ENCODE measurements at regions not wholly inside any gene's neighbourhood (a gene's known extent, or its start where the extent isn't known, plus 50 kb on each side); places are given as distances from the start of the nearest gene placed in this dataset.
"Not testable (repeated sequence)": the region's sequence is repeated elsewhere in the genome, so short reads cannot be mapped to it uniquely, and the experiment has no call there.

- Histone ChIP-seq H4K20me1 (ENCODE audit: insufficient read depth, low read length) (no peaks in the 10 kb centered on the region), H3K36me3 (ENCODE audit: insufficient read depth, low read length) (no peaks in the 10 kb centered on the region), H3K27ac (ENCODE audit: low read depth, low read length) (peak overlapping the region; percentile 4), H3K9ac (ENCODE audit: low read length) (no peak overlapping the region), H3K4me2 (ENCODE audit: low read length) (peak overlapping the region; percentile 26), H3K79me2 (ENCODE audit: insufficient read depth, low read length) (no peaks in the 10 kb centered on the region), H3K4me3 (ENCODE audit: insufficient read depth, low read depth, low read length) (no peak overlapping the region), H2AFZ (ENCODE audit: low read depth, low read length) (no peak overlapping the region), H3K4me1 (ENCODE audit: insufficient read depth, low read length) (peaks cover 15% of the 10 kb centered on the region), H3K27me3 (ENCODE audit: insufficient read depth, low read length) (no peaks in the 10 kb centered on the region), H3K9me3 (ENCODE audit: insufficient read depth, low read depth, low read length) (no peaks in the 10 kb centered on the region)
- peaks cover 24% of the 10 kb centered on the region for H3K4me1 Mint-ChIP-seq (ENCODE audit: low read depth, unreplicated experiment)
- no peak for TF ChIP-seq CTCF (IDR thresholded peaks at IDR 0.05; ENCODE audit: insufficient read depth, low read depth, low read length)
- no peak for TF ChIP-seq EZH2 (IDR thresholded peaks at IDR 0.05; ENCODE audit: insufficient read depth, low read length)
- no peak overlapping the region for H3K4me3 Mint-ChIP-seq (ENCODE audit: unreplicated experiment)
- no peaks in the 10 kb centered on the region for H3K27me3 Mint-ChIP-seq (ENCODE audit: low read depth, unreplicated experiment)
- H3K27ac Mint-ChIP-seq (ENCODE audit: unreplicated experiment), result peak overlapping the region; percentile 26
- FAIRE-seq, result peak; percentile 5
- H3K36me3 Mint-ChIP-seq (ENCODE audit: low read depth, unreplicated experiment), result no peaks in the 10 kb centered on the region
- DNase-seq (ENCODE audit: low read depth), result peak; percentile 84
- H3K9me3 Mint-ChIP-seq (ENCODE audit: unreplicated experiment), result no peaks in the 10 kb centered on the region
Observed at GRCh38 chr7:19522486-19522885, 186.4 kb downstream of the POLR1F start.

- H2AFZ ChIP-seq (ENCODE audit: low read depth, low read length), result no peak overlapping the region
- Mint-ChIP-seq H3K27me3 (ENCODE audit: low read depth, unreplicated experiment) (no peaks in the 10 kb centered on the region), H3K4me3 (ENCODE audit: unreplicated experiment) (no peak overlapping the region), H3K4me1 (ENCODE audit: low read depth, unreplicated experiment) (peaks cover 24% of the 10 kb centered on the region), H3K27ac (ENCODE audit: unreplicated experiment) (peak overlapping the region; percentile 82), H3K36me3 (ENCODE audit: low read depth, unreplicated experiment) (no peaks in the 10 kb centered on the region), H3K9me3 (ENCODE audit: unreplicated experiment) (peaks cover 2% of the 10 kb centered on the region)
- no peak overlapping the region for H3K27ac ChIP-seq (ENCODE audit: low read depth, low read length)
- TF ChIP-seq CTCF (IDR thresholded peaks at IDR 0.05; ENCODE audit: insufficient read depth, low read depth, low read length) (no peak), EZH2 (IDR thresholded peaks at IDR 0.05; ENCODE audit: insufficient read depth, low read length) (no peak)
- no peaks in the 10 kb centered on the region for H3K79me2 ChIP-seq (ENCODE audit: insufficient read depth, low read length)
- H4K20me1 ChIP-seq (ENCODE audit: insufficient read depth, low read length), result no peaks in the 10 kb centered on the region
- no peaks in the 10 kb centered on the region for H3K9me3 ChIP-seq (ENCODE audit: insufficient read depth, low read depth, low read length)
- no peaks in the 10 kb centered on the region for H3K36me3 ChIP-seq (ENCODE audit: insufficient read depth, low read length)
- FAIRE-seq (no peak), DNase-seq (ENCODE audit: low read depth) (no peak)
- H3K4me3 ChIP-seq (ENCODE audit: insufficient read depth, low read depth, low read length), result no peak overlapping the region
- H3K27me3 ChIP-seq (ENCODE audit: insufficient read depth, low read length), result no peaks in the 10 kb centered on the region
- H3K4me1 ChIP-seq (ENCODE audit: insufficient read depth, low read length), result peaks cover 15% of the 10 kb centered on the region
- H3K9ac ChIP-seq (ENCODE audit: low read length), result no peak overlapping the region
- no peak overlapping the region for H3K4me2 ChIP-seq (ENCODE audit: low read length)
Observed at GRCh38 chr7:19520392-19520791, 188.4 kb downstream of the POLR1F start.

- Histone ChIP-seq H3K27me3 (ENCODE audit: insufficient read depth, low read length) (no peaks in the 10 kb centered on the region), H3K4me2 (ENCODE audit: low read length) (peak overlapping the region; percentile 23), H3K9me3 (ENCODE audit: insufficient read depth, low read depth, low read length) (no peaks in the 10 kb centered on the region), H3K36me3 (ENCODE audit: insufficient read depth, low read length) (no peaks in the 10 kb centered on the region), H4K20me1 (ENCODE audit: insufficient read depth, low read length) (no peaks in the 10 kb centered on the region), H3K79me2 (ENCODE audit: insufficient read depth, low read length) (no peaks in the 10 kb centered on the region), H2AFZ (ENCODE audit: low read depth, low read length) (peak overlapping the region; percentile 38), H3K27ac (ENCODE audit: low read depth, low read length) (no peak overlapping the region), H3K9ac (ENCODE audit: low read length) (no peak overlapping the region), H3K4me3 (ENCODE audit: insufficient read depth, low read depth, low read length) (no peak overlapping the region), H3K4me1 (ENCODE audit: insufficient read depth, low read length) (peaks cover 15% of the 10 kb centered on the region)
- TF ChIP-seq EZH2 (IDR thresholded peaks at IDR 0.05; ENCODE audit: insufficient read depth, low read length) (no peak), CTCF (IDR thresholded peaks at IDR 0.05; ENCODE audit: insufficient read depth, low read depth, low read length) (no peak)
- DNase-seq (ENCODE audit: low read depth), result peak; percentile 70
- H3K27ac Mint-ChIP-seq (ENCODE audit: unreplicated experiment), result peak overlapping the region; percentile 82
- peak overlapping the region; percentile 34 for H3K4me3 Mint-ChIP-seq (ENCODE audit: unreplicated experiment)
- FAIRE-seq, result peak; percentile 9
- no peaks in the 10 kb centered on the region for H3K27me3 Mint-ChIP-seq (ENCODE audit: low read depth, unreplicated experiment)
- H3K9me3 Mint-ChIP-seq (ENCODE audit: unreplicated experiment), result peaks cover 2% of the 10 kb centered on the region
- H3K4me1 Mint-ChIP-seq (ENCODE audit: low read depth, unreplicated experiment), result peaks cover 24% of the 10 kb centered on the region
- no peaks in the 10 kb centered on the region for H3K36me3 Mint-ChIP-seq (ENCODE audit: low read depth, unreplicated experiment)
Observed at GRCh38 chr7:19519443-19520021, 189.3 kb downstream of the POLR1F start.

- not testable (repeated sequence) for DNase-seq (ENCODE audit: low read depth); H3K27me3 Mint-ChIP-seq (ENCODE audit: low read depth, unreplicated experiment); H3K36me3 Mint-ChIP-seq (ENCODE audit: low read depth, unreplicated experiment); H3K4me3 Mint-ChIP-seq (ENCODE audit: unreplicated experiment); H3K27ac ChIP-seq (ENCODE audit: low read depth, low read length); H3K9ac ChIP-seq (ENCODE audit: low read length); H3K79me2 ChIP-seq (ENCODE audit: insufficient read depth, low read length); H3K4me2 ChIP-seq (ENCODE audit: low read length); H3K27ac Mint-ChIP-seq (ENCODE audit: unreplicated experiment); H3K36me3 ChIP-seq (ENCODE audit: insufficient read depth, low read length); H3K9me3 Mint-ChIP-seq (ENCODE audit: unreplicated experiment); H4K20me1 ChIP-seq (ENCODE audit: insufficient read depth, low read length); H3K27me3 ChIP-seq (ENCODE audit: insufficient read depth, low read length); H3K4me3 ChIP-seq (ENCODE audit: insufficient read depth, low read depth, low read length); H2AFZ ChIP-seq (ENCODE audit: low read depth, low read length); FAIRE-seq; H3K9me3 ChIP-seq (ENCODE audit: insufficient read depth, low read depth, low read length)
- H3K4me1 Mint-ChIP-seq (ENCODE audit: low read depth, unreplicated experiment), result peaks cover 18% of the 10 kb centered on the region
- H3K4me1 ChIP-seq (ENCODE audit: insufficient read depth, low read length), result peaks cover 11% of the 10 kb centered on the region
Observed at GRCh38 chr7:19517546-19517945, 191.3 kb downstream of the POLR1F start.
